22Rv1 (cell line): ENCODE measurements at regions not wholly inside any gene's neighbourhood (a gene's known extent, or its start where the extent isn't known, plus 50 kb on each side); places are given as distances from the start of the nearest gene placed in this dataset.

Experiments
- ZFX ChIP-seq: fragments of 450-650 bp; IDR thresholded peaks from 2 replicates; pipeline ENCODE4 v1.6.1; 2017; ENCODE audit warnings: antibody characterized with exemption, borderline replicate concordance
- TF ChIP-seq, protein P1 (sequence below): fragments of 450-650 bp; IDR thresholded peaks from 2 replicates; pipeline ENCODE4 v1.5.1; 2017; ENCODE audit warnings: mild to moderate bottlenecking

DNA sequence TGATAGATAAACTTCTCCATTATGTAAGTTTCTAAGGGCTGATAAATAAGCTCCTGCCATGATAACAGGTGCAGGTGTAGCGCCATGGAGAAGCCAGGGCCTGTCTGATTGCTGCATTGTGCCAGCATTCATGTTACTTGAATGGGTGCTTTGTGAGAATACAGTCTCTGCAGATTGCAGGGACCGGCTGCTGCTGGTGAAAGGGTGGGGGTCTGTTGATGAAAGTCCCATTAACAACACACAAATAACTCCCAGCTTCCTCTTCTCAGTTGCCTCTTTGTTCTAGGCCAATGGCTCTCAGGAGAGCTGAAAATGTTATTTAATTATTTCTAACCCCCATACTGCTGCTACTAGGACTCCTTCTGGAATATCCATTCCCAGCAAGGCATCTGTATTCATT lies 77.2 kb downstream of the RTP4 start:
- TF ChIP-seq, protein P1, sequence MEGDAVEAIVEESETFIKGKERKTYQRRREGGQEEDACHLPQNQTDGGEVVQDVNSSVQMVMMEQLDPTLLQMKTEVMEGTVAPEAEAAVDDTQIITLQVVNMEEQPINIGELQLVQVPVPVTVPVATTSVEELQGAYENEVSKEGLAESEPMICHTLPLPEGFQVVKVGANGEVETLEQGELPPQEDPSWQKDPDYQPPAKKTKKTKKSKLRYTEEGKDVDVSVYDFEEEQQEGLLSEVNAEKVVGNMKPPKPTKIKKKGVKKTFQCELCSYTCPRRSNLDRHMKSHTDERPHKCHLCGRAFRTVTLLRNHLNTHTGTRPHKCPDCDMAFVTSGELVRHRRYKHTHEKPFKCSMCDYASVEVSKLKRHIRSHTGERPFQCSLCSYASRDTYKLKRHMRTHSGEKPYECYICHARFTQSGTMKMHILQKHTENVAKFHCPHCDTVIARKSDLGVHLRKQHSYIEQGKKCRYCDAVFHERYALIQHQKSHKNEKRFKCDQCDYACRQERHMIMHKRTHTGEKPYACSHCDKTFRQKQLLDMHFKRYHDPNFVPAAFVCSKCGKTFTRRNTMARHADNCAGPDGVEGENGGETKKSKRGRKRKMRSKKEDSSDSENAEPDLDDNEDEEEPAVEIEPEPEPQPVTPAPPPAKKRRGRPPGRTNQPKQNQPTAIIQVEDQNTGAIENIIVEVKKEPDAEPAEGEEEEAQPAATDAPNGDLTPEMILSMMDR: no peak
- no peak for TF ChIP-seq ZFX
